ENCODE measurements at regions not wholly inside any gene's neighbourhood (a gene's known extent, or its start where the extent isn't known, plus 50 kb on each side); places are given as distances from the start of the nearest gene placed in this dataset.

- Histone ChIP-seq H3K4me3 (ENCODE audit: low read length) (no peak overlapping the region), H3K9me3 (ENCODE audit: insufficient read depth, low read depth, low read length) (no peaks in the 10 kb centered on the region), H3K4me1 (ENCODE audit: insufficient read depth, low read length) (no peaks in the 10 kb centered on the region; the same call in 1 of the 2 replicates)
Measured at GRCh38 chr6:144714021-144714712, 429.0 kb downstream of the UTRN start.

GRCh38 chr6:144715344-144715743, 430.2 kb downstream of the UTRN start:
- Histone ChIP-seq H3K9ac (ENCODE audit: low read depth, low read length) (no peak overlapping the region), H3K4me1 (ENCODE audit: insufficient read depth, low read length) (no peaks in the 10 kb centered on the region; the same call in 1 of the 2 replicates), H3K9me3 (ENCODE audit: insufficient read depth, low read depth, low read length) (no peaks in the 10 kb centered on the region), H3K4me3 (ENCODE audit: low read length) (no peak overlapping the region), H3K27ac (ENCODE audit: low read length) (no peak overlapping the region), H3K27me3 (ENCODE audit: insufficient read depth, low read length) (no peaks in the 10 kb centered on the region), H3K36me3 (ENCODE audit: insufficient read depth, low read depth, low read length) (no peaks in the 10 kb centered on the region)

More at GRCh38 chr6:144714021-144714712, 429.0 kb downstream of the UTRN start:
- H3K27ac ChIP-seq (ENCODE audit: low read length) = no peak overlapping the region
- no peak overlapping the region for H3K9ac ChIP-seq (ENCODE audit: low read depth, low read length)
- no peaks in the 10 kb centered on the region for H3K36me3 ChIP-seq (ENCODE audit: insufficient read depth, low read depth, low read length)
- no peaks in the 10 kb centered on the region for H3K27me3 ChIP-seq (ENCODE audit: insufficient read depth, low read length)

- Histone ChIP-seq H3K9me3 (ENCODE audit: insufficient read depth, low read depth, low read length) (no peaks in the 10 kb centered on the region), H3K27me3 (ENCODE audit: insufficient read depth, low read length) (no peaks in the 10 kb centered on the region), H3K27ac (ENCODE audit: low read length) (no peak overlapping the region), H3K4me3 (ENCODE audit: low read length) (no peak overlapping the region), H3K4me1 (ENCODE audit: insufficient read depth, low read length) (no peaks in the 10 kb centered on the region; the same call in 1 of the 2 replicates), H3K9ac (ENCODE audit: low read depth, low read length) (no peak overlapping the region), H3K36me3 (ENCODE audit: insufficient read depth, low read depth, low read length) (no peaks in the 10 kb centered on the region)
Measured at GRCh38 chr6:144718431-144718830, 433.3 kb downstream of the UTRN start.

- H3K4me3 ChIP-seq (ENCODE audit: low read length) = no peak overlapping the region
- no peaks in the 10 kb centered on the region for H3K27me3 ChIP-seq (ENCODE audit: insufficient read depth, low read length)
- H3K27ac ChIP-seq (ENCODE audit: low read length) = no peak overlapping the region
- no peaks in the 10 kb centered on the region for H3K36me3 ChIP-seq (ENCODE audit: insufficient read depth, low read depth, low read length)
- H3K4me1 ChIP-seq (ENCODE audit: insufficient read depth, low read length) = peaks cover 11% of the 10 kb centered on the region
- H3K9ac ChIP-seq (ENCODE audit: low read depth, low read length) = no peak overlapping the region
- H3K9me3 ChIP-seq (ENCODE audit: insufficient read depth, low read depth, low read length) = no peaks in the 10 kb centered on the region
Measured at GRCh38 chr6:144721232-144721631, 436.1 kb downstream of the UTRN start.

- Histone ChIP-seq H3K4me1 (ENCODE audit: insufficient read depth, low read length) (peaks cover 17% of the 10 kb centered on the region), H3K27ac (ENCODE audit: low read length) (no peak overlapping the region), H3K9me3 (ENCODE audit: insufficient read depth, low read depth, low read length) (no peaks in the 10 kb centered on the region), H3K36me3 (ENCODE audit: insufficient read depth, low read depth, low read length) (no peaks in the 10 kb centered on the region), H3K4me3 (ENCODE audit: low read length) (no peak overlapping the region), H3K27me3 (ENCODE audit: insufficient read depth, low read length) (no peaks in the 10 kb centered on the region), H3K9ac (ENCODE audit: low read depth, low read length) (no peak overlapping the region)
Measured at GRCh38 chr6:144722154-144722737, 437.1 kb downstream of the UTRN start.

- Histone ChIP-seq H3K4me3 (ENCODE audit: low read length) (no peak overlapping the region), H3K4me1 (ENCODE audit: insufficient read depth, low read length) (peaks cover 17% of the 10 kb centered on the region), H3K9ac (ENCODE audit: low read depth, low read length) (no peak overlapping the region), H3K27ac (ENCODE audit: low read length) (no peak overlapping the region), H3K36me3 (ENCODE audit: insufficient read depth, low read depth, low read length) (no peaks in the 10 kb centered on the region), H3K27me3 (ENCODE audit: insufficient read depth, low read length) (no peaks in the 10 kb centered on the region), H3K9me3 (ENCODE audit: insufficient read depth, low read depth, low read length) (no peaks in the 10 kb centered on the region)
Measured at GRCh38 chr6:144722925-144723324, 437.8 kb downstream of the UTRN start.

- no peaks in the 10 kb centered on the region for H3K27me3 ChIP-seq (ENCODE audit: insufficient read depth, low read length)
- H3K9ac ChIP-seq (ENCODE audit: low read depth, low read length) = no peak overlapping the region
- no peak overlapping the region for H3K27ac ChIP-seq (ENCODE audit: low read length)
- no peak overlapping the region for H3K4me3 ChIP-seq (ENCODE audit: low read length)
- H3K9me3 ChIP-seq (ENCODE audit: insufficient read depth, low read depth, low read length) = no peaks in the 10 kb centered on the region
- H3K36me3 ChIP-seq (ENCODE audit: insufficient read depth, low read depth, low read length) = no peaks in the 10 kb centered on the region
- peaks cover 17% of the 10 kb centered on the region for H3K4me1 ChIP-seq (ENCODE audit: insufficient read depth, low read length)
Measured at GRCh38 chr6:144723431-144723830, 438.3 kb downstream of the UTRN start.

GRCh38 chr6:144724818-144725217, 439.7 kb downstream of the UTRN start:
- peaks cover 24% of the 10 kb centered on the region for H3K4me1 ChIP-seq (ENCODE audit: insufficient read depth, low read length)
- H3K27ac ChIP-seq (ENCODE audit: low read length) = no peak overlapping the region
- H3K36me3 ChIP-seq (ENCODE audit: insufficient read depth, low read depth, low read length) = no peaks in the 10 kb centered on the region
- H3K27me3 ChIP-seq (ENCODE audit: insufficient read depth, low read length) = no peaks in the 10 kb centered on the region
- H3K9ac ChIP-seq (ENCODE audit: low read depth, low read length) = no peak overlapping the region
- no peak overlapping the region for H3K4me3 ChIP-seq (ENCODE audit: low read length)
- H3K9me3 ChIP-seq (ENCODE audit: insufficient read depth, low read depth, low read length) = no peaks in the 10 kb centered on the region

GRCh38 chr6:144725736-144726522, 440.8 kb downstream of the UTRN start:
- no peaks in the 10 kb centered on the region for H3K27me3 ChIP-seq (ENCODE audit: insufficient read depth, low read length)
- peaks cover 27% of the 10 kb centered on the region for H3K4me1 ChIP-seq (ENCODE audit: insufficient read depth, low read length)
- no peak overlapping the region for H3K4me3 ChIP-seq (ENCODE audit: low read length)
- H3K36me3 ChIP-seq (ENCODE audit: insufficient read depth, low read depth, low read length) = no peaks in the 10 kb centered on the region
- no peak overlapping the region for H3K9ac ChIP-seq (ENCODE audit: low read depth, low read length)
- no peak overlapping the region for H3K27ac ChIP-seq (ENCODE audit: low read length)
- no peaks in the 10 kb centered on the region for H3K9me3 ChIP-seq (ENCODE audit: insufficient read depth, low read depth, low read length)

GRCh38 chr6:144728804-144729203, 443.7 kb downstream of the UTRN start:
- no peaks in the 10 kb centered on the region for H3K27me3 ChIP-seq (ENCODE audit: insufficient read depth, low read length)
- H3K9me3 ChIP-seq (ENCODE audit: insufficient read depth, low read depth, low read length) = no peaks in the 10 kb centered on the region
- peaks cover 12% of the 10 kb centered on the region; the same call in 1 of the 2 replicates for H3K36me3 ChIP-seq (ENCODE audit: insufficient read depth, low read depth, low read length)
- H3K9ac ChIP-seq (ENCODE audit: low read depth, low read length) = no peak overlapping the region
- H3K4me1 ChIP-seq (ENCODE audit: insufficient read depth, low read length) = peaks cover 27% of the 10 kb centered on the region
- no peak overlapping the region for H3K27ac ChIP-seq (ENCODE audit: low read length)
- H3K4me3 ChIP-seq (ENCODE audit: low read length) = no peak overlapping the region

- Histone ChIP-seq H3K27me3 (ENCODE audit: insufficient read depth, low read length) (no peaks in the 10 kb centered on the region), H3K4me3 (ENCODE audit: low read length) (no peak overlapping the region), H3K4me1 (ENCODE audit: insufficient read depth, low read length) (peaks cover 27% of the 10 kb centered on the region), H3K9me3 (ENCODE audit: insufficient read depth, low read depth, low read length) (no peaks in the 10 kb centered on the region), H3K36me3 (ENCODE audit: insufficient read depth, low read depth, low read length) (peaks cover 17% of the 10 kb centered on the region; the same call in 1 of the 2 replicates), H3K27ac (ENCODE audit: low read length) (no peak overlapping the region), H3K9ac (ENCODE audit: low read depth, low read length) (no peak overlapping the region)
Measured at GRCh38 chr6:144729502-144729901, 444.4 kb downstream of the UTRN start.

Data from iPS-20b (cell line).